Femur (tissue), 1 donor: ENCODE measurements at regions not wholly inside any gene's neighbourhood (a gene's known extent, or its start where the extent isn't known, plus 50 kb on each side); places are given as distances from the start of the nearest gene placed in this dataset.
"Not testable (repeated sequence)": the region's sequence is repeated elsewhere in the genome, so short reads cannot be mapped to it uniquely, and the experiment has no call there.

Source experiments
- DNase-seq: peaks from one replicate; pipeline ENCODE4 v3.0.0-alpha.2; 2017

DNA sequence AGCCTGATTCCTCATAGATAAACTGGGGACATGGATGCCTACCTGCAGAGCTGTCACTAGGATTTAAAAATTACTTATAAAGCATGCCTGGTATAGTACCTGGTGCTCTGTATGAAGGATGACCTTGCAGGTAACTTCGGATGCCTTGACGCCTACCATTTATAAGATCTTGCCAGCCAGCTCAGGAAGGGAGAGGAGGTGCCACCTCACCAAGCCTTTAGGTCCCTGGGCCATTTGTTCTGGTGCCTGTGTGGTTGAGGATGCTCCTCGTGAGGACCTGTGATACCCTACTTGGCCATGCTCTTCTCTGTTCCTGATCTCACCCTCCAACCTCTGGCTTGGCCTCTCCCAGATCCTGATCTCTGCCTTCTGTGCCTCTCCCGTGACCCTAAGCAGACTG, 85.2 kb downstream of the FDX1 start:
- no peak for DNase-seq

DNA sequence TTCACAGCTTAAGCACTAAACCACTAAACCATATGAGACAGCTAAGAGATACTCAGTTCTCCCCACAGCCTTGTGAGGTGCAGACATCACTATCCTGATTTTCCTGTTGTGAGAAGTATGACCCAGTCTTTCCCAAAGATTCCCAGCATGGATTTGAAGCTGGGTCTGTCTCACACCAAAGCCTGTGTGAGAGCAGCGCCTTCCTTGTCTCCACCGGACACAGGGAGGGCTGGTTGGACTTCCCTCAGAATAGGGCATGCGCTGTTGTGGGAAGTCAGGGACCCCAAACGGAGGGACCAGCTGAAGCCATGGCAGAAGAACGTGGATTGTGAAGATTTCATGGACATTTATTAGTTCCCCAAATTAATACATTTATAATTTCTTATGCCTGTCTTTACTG, 87.6 kb downstream of the FDX1 start:
- DNase-seq, result not testable (repeated sequence)

DNA sequence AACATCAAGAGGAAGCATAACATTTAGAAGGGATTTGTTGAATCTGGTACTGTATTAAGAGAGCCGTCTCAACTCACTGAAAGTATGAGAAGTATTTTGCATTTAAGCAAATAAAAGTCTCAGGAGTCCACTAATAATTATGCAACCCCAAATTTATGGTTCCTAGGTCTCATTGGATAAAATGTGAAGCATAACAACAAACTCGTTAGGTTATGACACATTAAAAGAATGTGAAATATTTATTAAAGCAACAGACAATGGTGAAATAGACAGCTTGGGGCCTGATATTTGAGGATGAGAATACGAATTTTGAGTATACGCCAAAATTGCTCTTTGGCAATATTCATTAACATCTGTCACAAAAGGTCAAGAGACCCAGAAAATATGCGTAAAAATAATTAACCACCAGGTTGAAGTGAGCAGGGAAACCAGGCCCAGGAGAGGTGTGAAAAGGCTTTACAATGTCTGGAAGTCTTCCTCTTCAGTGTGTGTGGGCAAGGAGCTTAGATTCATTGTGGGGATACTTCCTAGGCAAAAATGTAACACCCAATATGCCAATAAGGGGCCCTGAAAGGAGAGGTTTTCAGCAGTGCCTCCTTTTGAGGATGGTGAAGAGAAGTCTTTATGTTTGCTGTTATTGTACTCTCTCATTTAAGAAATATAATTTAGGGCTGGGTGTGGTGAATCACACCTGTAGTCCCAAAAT, 89.2 kb downstream of the FDX1 start:
- no peak for DNase-seq

- DNase-seq, result no peak
Observed at GRCh38 chr11:110519796-110520195, 90.0 kb downstream of the FDX1 start.

GRCh38 chr11:110522471-110522870, 92.7 kb downstream of the FDX1 start:
- no peak for DNase-seq

DNA sequence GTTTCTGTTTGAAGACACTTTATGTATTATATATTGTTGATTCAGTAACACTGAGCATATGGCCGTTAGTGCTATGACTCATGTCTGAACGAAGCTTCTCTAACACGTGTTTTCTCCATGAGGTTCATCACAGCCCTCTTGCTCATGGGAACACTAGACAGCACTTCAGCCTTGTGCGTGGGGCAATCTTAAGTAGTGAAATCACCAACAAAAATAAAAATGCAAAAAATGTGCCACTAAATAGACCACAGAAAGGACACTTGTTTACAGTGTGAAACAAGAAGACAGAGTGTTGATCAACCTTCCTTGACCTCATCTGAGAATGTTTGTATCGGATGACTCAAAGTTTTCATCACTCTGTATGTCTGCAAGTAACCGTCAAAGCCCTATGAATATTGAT, 94.5 kb downstream of the FDX1 start:
- DNase-seq, result no peak

GRCh38 chr11:110525883-110526282, 96.1 kb downstream of the FDX1 start:
- DNase-seq, result peak; percentile 45

DNA sequence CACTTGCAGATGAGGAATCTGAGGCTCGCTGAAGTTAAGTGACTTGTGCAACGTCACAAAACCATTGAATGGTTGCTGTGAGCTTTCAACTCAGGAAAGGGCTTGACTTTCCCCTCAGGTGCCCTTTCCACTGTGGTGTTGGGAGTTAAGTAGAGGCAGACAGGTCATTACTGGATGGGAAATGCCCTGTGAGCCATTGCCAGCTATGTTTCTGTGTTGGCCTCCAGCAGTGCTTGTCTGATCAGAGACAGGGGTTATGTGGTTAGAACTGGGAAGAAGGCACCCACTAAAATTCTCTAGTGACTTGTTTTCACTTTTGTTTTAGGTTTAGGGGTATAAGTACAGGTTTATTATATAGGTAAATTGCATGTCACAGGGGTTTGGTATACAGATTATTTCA, 96.6 kb downstream of the FDX1 start:
- no peak for DNase-seq
